GM19023 (cell line): ENCODE measurements at regions not wholly inside any gene's neighbourhood (a gene's known extent, or its start where the extent isn't known, plus 50 kb on each side); places are given as distances from the start of the nearest gene placed in this dataset.
"Not testable (repeated sequence)": the region's sequence is repeated elsewhere in the genome, so short reads cannot be mapped to it uniquely, and the experiment has no call there.

Source experiments
- ATAC-seq: cut with Tn5 transposase; IDR thresholded peaks from one replicate; pipeline ENCODE4 v1.9.1; 2021; ENCODE audit warnings: mild to moderate bottlenecking, moderate library complexity; ENCODE audit not compliant: unreplicated experiment

DNA sequence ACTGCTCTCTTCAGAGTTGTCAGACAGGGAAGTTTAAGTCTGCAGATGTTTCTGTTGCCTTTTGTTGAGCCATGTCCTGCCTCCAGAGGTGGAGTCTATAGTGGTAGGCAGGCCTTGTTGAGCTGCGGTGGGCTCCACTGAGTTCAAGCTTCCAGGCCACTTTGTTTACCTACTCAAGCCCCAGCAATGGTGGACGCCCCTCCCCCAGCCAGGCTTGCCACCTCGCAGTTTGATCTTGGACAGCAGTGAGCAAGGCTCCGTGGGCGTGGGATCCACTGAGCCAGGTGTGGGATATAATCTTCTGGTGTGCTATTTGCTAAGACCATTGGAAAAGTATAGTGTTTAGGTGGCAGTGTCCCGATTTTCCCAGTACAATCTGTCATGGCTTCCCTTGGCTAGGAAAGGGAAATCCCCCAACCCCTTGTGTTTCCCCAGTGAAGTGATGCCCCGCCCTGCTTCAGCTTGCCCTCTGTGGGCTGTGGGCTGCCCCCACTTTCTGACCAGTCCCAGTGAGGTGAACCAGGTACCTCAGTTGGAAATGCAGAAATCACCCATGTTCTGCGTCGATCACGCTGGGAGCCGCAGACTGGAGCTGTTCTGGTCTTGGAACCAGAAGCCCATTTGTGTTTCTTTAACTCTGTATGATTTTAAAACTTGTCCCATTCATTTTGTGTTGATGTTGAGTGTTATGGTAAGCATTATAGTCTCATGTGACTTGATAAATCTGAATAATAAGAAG is 89.2 kb upstream of the CALCR start:
- ATAC-seq, result no peak

DNA sequence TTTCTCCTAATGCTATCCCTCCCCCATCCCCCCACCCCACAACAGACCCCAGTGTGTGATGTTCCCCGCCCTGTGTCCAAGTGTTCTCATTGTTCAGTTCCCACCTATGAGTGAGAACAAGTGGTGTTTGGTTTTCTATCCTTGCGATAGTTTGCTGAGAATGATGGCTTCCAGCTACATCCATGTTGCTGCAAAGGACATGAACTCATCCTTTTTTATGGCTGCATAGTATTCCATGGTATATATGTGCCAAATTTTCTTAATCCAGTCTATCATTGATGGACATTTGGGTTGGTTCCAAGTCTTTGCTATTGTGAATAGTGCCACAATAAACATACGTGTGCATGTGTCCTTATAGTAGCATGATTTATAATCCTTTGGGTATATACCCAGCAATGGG is 83.6 kb upstream of the CALCR start:
- not testable (repeated sequence) for ATAC-seq

DNA sequence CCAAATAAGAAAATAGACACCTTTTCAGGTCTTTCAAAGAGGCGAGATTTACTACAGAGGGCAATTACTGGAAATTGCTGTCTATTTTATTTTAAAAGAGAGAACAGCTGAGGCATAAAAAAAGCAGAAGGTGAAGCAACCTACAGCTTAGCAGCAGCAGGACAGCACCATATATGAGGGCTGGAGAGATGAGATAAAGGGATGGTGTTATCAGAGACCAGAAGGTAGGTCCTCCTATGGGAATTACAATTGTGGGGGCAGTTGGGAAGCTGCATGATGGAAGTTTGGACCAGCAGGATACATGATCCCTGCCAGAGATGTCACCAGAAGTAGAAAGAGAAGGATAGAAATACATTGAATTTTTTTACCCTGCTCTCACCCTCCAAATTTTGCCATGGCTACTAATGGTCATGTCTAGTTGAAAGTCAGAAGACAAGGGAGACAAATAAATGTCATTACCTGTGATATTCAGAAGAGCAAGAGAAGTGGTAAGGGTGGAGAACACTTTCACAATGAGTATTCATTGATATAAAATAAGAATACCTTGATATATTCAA is 77.2 kb upstream of the CALCR start:
- ATAC-seq, result no peak

DNA sequence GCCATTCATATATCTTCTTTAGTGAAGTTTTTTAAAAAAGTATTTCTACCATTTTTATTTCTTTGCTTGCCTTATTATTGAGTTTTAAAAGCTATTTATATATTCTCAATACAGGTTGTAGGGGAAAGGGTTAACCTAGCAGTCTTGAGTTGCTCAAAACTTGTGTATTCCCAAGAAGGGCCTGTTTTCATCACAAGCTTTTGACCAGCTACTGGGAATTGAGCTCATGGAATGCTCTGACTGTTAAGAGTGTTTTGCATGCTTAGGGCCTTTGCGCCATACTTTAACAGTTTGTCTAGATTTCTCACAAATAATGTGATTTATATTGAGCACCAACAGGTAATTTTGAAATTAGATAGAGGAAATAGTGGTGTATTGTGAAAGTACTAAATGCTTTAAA is 72.0 kb upstream of the CALCR start:
- ATAC-seq, result no peak

DNA sequence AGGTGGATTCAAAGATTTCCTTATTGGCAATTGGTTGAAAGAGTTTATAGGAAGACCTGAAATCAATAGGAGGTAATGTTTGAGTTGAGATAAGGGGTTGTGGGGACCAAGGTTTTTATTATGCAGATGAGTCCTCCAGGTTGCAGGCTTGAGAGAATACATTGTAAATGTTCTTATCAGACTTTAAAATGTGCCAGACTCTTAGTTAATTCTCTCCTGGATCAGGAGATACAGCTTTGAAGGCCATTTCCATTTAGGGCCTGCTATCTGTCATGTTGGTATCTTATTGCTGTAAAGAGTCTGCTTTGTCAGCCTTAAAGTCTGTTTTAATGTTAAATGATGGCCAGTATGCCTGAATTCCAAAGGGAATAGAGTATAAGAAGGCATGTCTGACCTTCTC is 61.8 kb upstream of the CALCR start:
- no peak for ATAC-seq

DNA sequence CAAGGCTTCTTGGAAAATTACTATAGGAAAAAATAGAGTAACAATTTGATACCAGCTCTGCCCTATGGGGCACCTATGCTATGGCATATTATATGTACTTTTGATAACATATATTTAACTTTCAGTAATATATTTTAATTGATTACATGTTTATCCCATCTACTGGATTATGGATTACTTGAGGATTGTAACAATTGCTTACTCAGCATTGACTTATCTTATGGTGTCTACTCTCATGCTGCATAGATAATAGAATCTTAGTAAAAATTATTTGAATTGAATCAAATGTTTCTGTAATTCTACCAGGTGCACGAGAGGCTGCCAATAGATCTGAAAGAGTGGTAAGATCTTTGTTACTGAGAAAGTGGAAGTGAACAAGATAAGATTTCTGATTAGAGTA is 57.8 kb upstream of the CALCR start:
- no peak for ATAC-seq

DNA sequence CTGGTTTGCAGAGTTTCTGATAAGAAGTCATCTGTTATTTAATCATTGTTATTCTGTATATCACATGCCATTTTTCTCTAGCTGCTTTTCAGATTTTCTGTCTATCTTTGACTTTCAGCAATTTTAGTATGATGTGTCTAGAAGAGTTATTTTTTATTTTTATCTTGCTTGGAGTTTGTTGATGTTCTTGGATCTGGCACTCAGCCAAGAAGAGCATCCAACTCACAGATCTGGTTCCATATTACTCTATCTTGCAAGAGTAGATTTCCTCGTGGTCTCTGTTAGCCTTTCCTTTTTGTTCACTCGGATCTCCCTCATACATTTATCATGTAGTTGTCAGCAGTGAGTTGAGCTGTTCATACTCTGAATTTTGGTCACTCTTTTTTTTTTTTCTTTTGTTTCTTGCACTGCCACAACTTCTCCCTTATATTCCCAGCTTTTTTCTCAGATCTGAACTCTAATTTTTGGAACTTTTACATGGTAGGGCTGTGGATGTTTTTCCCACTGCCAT is 54.8 kb upstream of the CALCR start:
- no peak for ATAC-seq

DNA sequence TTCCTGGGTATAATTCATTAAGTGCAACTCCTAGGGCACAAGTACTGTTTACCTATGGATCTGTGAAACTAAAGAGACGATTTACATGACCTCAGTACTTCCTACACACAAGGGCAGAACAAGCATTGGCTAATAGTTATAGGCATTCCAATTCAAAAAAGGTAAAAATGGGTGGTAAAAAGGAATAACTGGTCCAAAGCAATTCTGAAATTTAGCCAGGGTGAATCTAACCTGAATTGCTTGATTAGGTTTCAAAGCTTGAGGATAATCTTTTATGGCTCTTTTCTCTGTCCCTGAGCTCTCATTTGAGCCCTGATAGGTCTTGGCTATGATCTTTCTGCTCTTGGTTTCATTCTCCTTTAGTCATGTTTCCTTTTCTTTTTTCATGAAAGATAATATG is 52.3 kb upstream of the CALCR start:
- ATAC-seq, result no peak
